GM23248 (cell line): ENCODE measurements at regions not wholly inside any gene's neighbourhood (a gene's known extent, or its start where the extent isn't known, plus 50 kb on each side); places are given as distances from the start of the nearest gene placed in this dataset.
"Not testable (repeated sequence)": the region's sequence is repeated elsewhere in the genome, so short reads cannot be mapped to it uniquely, and the experiment has no call there.

Experiments used
- DNase-seq: peaks from one replicate; pipeline ENCODE4 v3.0.0-alpha.2; 2015
- H2AFZ ChIP-seq: fragments of 200-600 bp; sonication (generic); 2 replicates; pipeline ENCODE4 v1.6.1; 2016; ENCODE audit warnings: antibody characterized with exemption
- H3F3A ChIP-seq: fragments of 200-600 bp; sonication (generic); 2 replicates; pipeline ENCODE4 v1.6.1; 2016; ENCODE audit warnings: mild to moderate bottlenecking, antibody characterized with exemption, mixed run types; ENCODE audit not compliant: insufficient read depth
- H3K27ac ChIP-seq: fragments of 200-600 bp; sonication (generic); 2 replicates; pipeline ENCODE4 v1.5.1; 2016; ENCODE audit warnings: mild to moderate bottlenecking
- H3K27me3 ChIP-seq: fragments of 200-600 bp; sonication (generic); replicated peaks from 2 replicates; pipeline ENCODE4 v1.6.1; 2016; ENCODE audit warnings: mild to moderate bottlenecking; ENCODE audit not compliant: insufficient read depth
- H3K36me3 ChIP-seq: fragments of 200-600 bp; sonication (generic); 2 replicates; pipeline ENCODE4 v1.6.1; 2016; ENCODE audit warnings: low read depth, mild to moderate bottlenecking
- H3K4me1 ChIP-seq: fragments of 200-600 bp; sonication (generic); 2 replicates; pipeline ENCODE4 v1.6.1; 2016; ENCODE audit warnings: mild to moderate bottlenecking; ENCODE audit not compliant: insufficient read depth
- H3K4me2 ChIP-seq: fragments of 200-600 bp; sonication (generic); one replicate; pipeline ENCODE4 v1.6.1; 2016; ENCODE audit warnings: mild to moderate bottlenecking; ENCODE audit not compliant: unreplicated experiment
- H3K4me3 ChIP-seq: fragments of 200-600 bp; sonication (generic); 2 replicates; pipeline ENCODE4 v1.5.1; 2016; ENCODE audit warnings: mild to moderate bottlenecking
- H3K79me2 ChIP-seq: fragments of 200-600 bp; sonication (generic); 2 replicates; pipeline ENCODE4 v1.6.1; 2016; ENCODE audit warnings: mild to moderate bottlenecking; ENCODE audit not compliant: insufficient read depth
- H3K9ac ChIP-seq: fragments of 200-600 bp; sonication (generic); 2 replicates; pipeline ENCODE4 v1.6.1; 2016; ENCODE audit warnings: mild to moderate bottlenecking
- H3K9me2 ChIP-seq: fragments of 200-600 bp; sonication (generic); 2 replicates; pipeline ENCODE4 v1.6.1; 2016; ENCODE audit warnings: mixed run types, mild to moderate bottlenecking, moderate library complexity; ENCODE audit not compliant: insufficient read depth
- H3K9me3 ChIP-seq: fragments of 200-600 bp; sonication (generic); one replicate; pipeline ENCODE4 v1.6.1; 2017; ENCODE audit warnings: low read depth
- H4K20me1 ChIP-seq: fragments of 200-600 bp; sonication (generic); 2 replicates; pipeline ENCODE4 v1.6.0; 2016; ENCODE audit not compliant: insufficient read depth
- EZH2 ChIP-seq: fragments of 200-600 bp; sonication (generic); IDR thresholded peaks from 2 replicates; pipeline ENCODE4 v1.6.1; 2018; ENCODE audit warnings: antibody characterized with exemption, mild to moderate bottlenecking; ENCODE audit not compliant: insufficient read depth, poor library complexity, severe bottlenecking
- EZH2phosphoT487 ChIP-seq: fragments of 200-600 bp; sonication (generic); IDR thresholded peaks from 2 replicates; pipeline ENCODE4 v1.6.1; 2018; ENCODE audit warnings: antibody characterized with exemption, moderate library complexity, mild to moderate bottlenecking, low read depth; ENCODE audit not compliant: insufficient read depth
- WGBS, 2 experiments: methylation state at CpG; one replicate each; pipeline ENCODE4 v1.1.6; 2015 to 2017; ENCODE audit warnings: low lambda C conversion rate in 2 of 2, low coverage in 1 of 2; ENCODE audit errors: missing lambda C conversion rate in 2 of 2; 5-methylcytosine and 5-hydroxymethylcytosine counted together
- in situ Hi-C: fragments of 300-500 bp; cut with MboI; formaldehyde crosslinking; loops from 2 replicates; pipeline ENCODE4 v1.15.0; 2020

DNA sequence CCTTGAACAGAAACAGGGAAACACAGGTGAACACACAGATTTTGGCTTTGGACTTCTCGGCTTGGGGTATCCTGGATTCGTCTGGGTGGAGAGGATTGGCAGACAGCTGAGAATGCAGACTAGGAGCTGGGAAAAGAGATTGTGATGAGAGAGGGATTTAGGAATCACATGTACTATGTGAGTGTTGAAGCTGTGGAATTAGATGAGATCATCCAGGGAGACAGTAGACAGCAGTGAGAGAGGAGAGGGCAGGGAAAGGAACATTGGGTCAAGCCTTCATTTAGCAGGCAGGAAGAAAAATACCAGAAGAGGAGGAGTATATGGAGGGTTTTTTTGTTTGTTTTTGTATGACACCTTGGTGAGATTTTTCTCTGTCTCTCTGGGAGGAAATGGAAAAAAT is 262.1 kb upstream of the TBL1XR1 start:
- H3K27ac ChIP-seq, result peak overlapping the region; percentile 19; the same call in 1 of the 2 replicates
- WGBS, 2 experiments, result 10 to 14% methylated on average over 2 of the region's 2 CpGs
- no peak overlapping the region for H3K4me2 ChIP-seq
- H3K9me3 ChIP-seq, result no peaks in the 10 kb centered on the region
- H3K4me1 ChIP-seq, result peaks cover 26% of the 10 kb centered on the region
- TF ChIP-seq EZH2phosphoT487, result no peak
- TF ChIP-seq EZH2, result no peak
- 0 out of 2 replicates have a peak overlapping the region, but pooled peaks have one; percentile 12 for H2AFZ ChIP-seq
- H3K9ac ChIP-seq, result no peak overlapping the region
- H3K27me3 ChIP-seq, result no peaks in the 10 kb centered on the region
- H3K79me2 ChIP-seq, result no peaks in the 10 kb centered on the region
- no peak overlapping the region for H3K4me3 ChIP-seq
- H3K36me3 ChIP-seq, result no peaks in the 10 kb centered on the region
- H3F3A ChIP-seq, result no peaks in the 10 kb centered on the region; the same call in 1 of the 2 replicates
- in situ Hi-C loops, result no loop called here
- peak; percentile 68 for DNase-seq
- H3K9me2 ChIP-seq, result no peaks in the 10 kb centered on the region
- H4K20me1 ChIP-seq, result no peaks in the 10 kb centered on the region

GRCh38 chr3:177460047-177460446 is 262.8 kb upstream of the TBL1XR1 start:
- Histone ChIP-seq H3K4me1 (peaks cover 33% of the 10 kb centered on the region), H3K27ac (no peak overlapping the region), H3K9ac (no peak overlapping the region), H3K27me3 (no peaks in the 10 kb centered on the region), H3K4me3 (no peak overlapping the region), H2AFZ (no peak overlapping the region), H3K9me3 (no peaks in the 10 kb centered on the region), H3K9me2 (no peaks in the 10 kb centered on the region), H3K79me2 (no peaks in the 10 kb centered on the region), H4K20me1 (no peaks in the 10 kb centered on the region), H3K4me2 (no peak overlapping the region), H3K36me3 (no peaks in the 10 kb centered on the region), H3F3A (peaks cover 5% of the 10 kb centered on the region; the same call in 1 of the 2 replicates)
- 72 to 75% methylated on average over 7 of the region's 7 CpGs for WGBS, 2 experiments
- no peak for TF ChIP-seq EZH2
- TF ChIP-seq EZH2phosphoT487, result no peak
- in situ Hi-C loops, result no loop called here
- DNase-seq, result no peak

- Histone ChIP-seq H3K9me3 (no peaks in the 10 kb centered on the region), H3K27me3 (no peaks in the 10 kb centered on the region), H3K4me2 (no peak overlapping the region), H3K79me2 (no peaks in the 10 kb centered on the region), H3K4me1 (peaks cover 47% of the 10 kb centered on the region), H3K4me3 (no peak overlapping the region), H3K9me2 (no peaks in the 10 kb centered on the region), H3K36me3 (no peaks in the 10 kb centered on the region), H3K9ac (no peak overlapping the region), H3F3A (peaks cover 10% of the 10 kb centered on the region; the same call in 1 of the 2 replicates), H4K20me1 (no peaks in the 10 kb centered on the region), H2AFZ (no peak overlapping the region), H3K27ac (no peak overlapping the region)
- no peak for DNase-seq
- WGBS, 2 experiments, result 96 to 98% methylated on average over 3 of the region's 3 CpGs
- TF ChIP-seq EZH2phosphoT487 (no peak), EZH2 (no peak)
- in situ Hi-C loops, result no loop called here
Measured at GRCh38 chr3:177461765-177462164, 264.5 kb upstream of the TBL1XR1 start.

DNA sequence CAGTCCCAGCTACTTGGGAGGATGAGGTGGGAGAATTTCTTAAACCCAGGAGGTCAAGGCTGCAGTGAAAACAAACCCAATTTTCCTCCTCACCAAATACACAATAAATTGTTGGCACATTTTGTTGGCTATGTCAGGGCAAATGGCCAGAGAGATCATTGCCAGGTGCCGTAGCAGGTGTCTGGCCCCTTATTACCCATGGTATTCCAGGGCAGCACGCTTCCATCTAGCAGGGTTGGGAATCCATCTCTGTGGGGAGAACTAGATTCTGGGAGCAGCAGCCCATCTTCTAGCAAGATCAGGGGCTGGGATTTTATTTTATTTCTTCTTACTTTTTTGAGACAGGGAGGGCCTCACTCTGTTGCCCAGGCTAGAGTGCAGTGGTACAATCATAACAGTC is 266.1 kb upstream of the TBL1XR1 start:
- H3K79me2 ChIP-seq, H3K9ac ChIP-seq, H3K27me3 ChIP-seq, H3K36me3 ChIP-seq, DNase-seq, H3K9me3 ChIP-seq, H3K4me3 ChIP-seq, H3K9me2 ChIP-seq, H4K20me1 ChIP-seq, in situ Hi-C loops: not testable (repeated sequence)
- peaks cover 60% of the 10 kb centered on the region for H3K4me1 ChIP-seq
- peak overlapping the region; percentile 29; the same call in 1 of the 2 replicates for H3K27ac ChIP-seq
- WGBS, 2 experiments, result 100% methylated on average over 2 of the region's 2 CpGs
- peak overlapping the region; percentile 43 for H2AFZ ChIP-seq
- peaks cover 23% of the 10 kb centered on the region; the same call in 1 of the 2 replicates for H3F3A ChIP-seq
- peak overlapping the region; percentile 50 for H3K4me2 ChIP-seq

- H3K9ac ChIP-seq, result no peak overlapping the region
- no peaks in the 10 kb centered on the region for H3K36me3 ChIP-seq
- no peaks in the 10 kb centered on the region for H3K9me3 ChIP-seq
- H2AFZ ChIP-seq, result peak overlapping the region; percentile 43
- H3K27ac ChIP-seq, result peak overlapping the region; percentile 29; the same call in 1 of the 2 replicates
- no peak overlapping the region for H3K4me3 ChIP-seq
- no peak for TF ChIP-seq EZH2
- no peak for TF ChIP-seq EZH2phosphoT487
- peak overlapping the region; percentile 50 for H3K4me2 ChIP-seq
- in situ Hi-C loops, result no loop called here
- H3K79me2 ChIP-seq, result no peaks in the 10 kb centered on the region
- peaks cover 65% of the 10 kb centered on the region for H3K4me1 ChIP-seq
- 25 to 26% methylated on average over 6 of the region's 6 CpGs for WGBS, 2 experiments
- peak; percentile 78 for DNase-seq
- no peaks in the 10 kb centered on the region for H3K27me3 ChIP-seq
- H3F3A ChIP-seq, result peaks cover 28% of the 10 kb centered on the region; the same call in 1 of the 2 replicates
- no peaks in the 10 kb centered on the region for H3K9me2 ChIP-seq
- H4K20me1 ChIP-seq, result no peaks in the 10 kb centered on the region
Measured at GRCh38 chr3:177463863-177464262, 266.6 kb upstream of the TBL1XR1 start.
